Fibroblast of the aortic adventitia (primary cell): ENCODE measurements at regions not wholly inside any gene's neighbourhood (a gene's known extent, or its start where the extent isn't known, plus 50 kb on each side); places are given as distances from the start of the nearest gene placed in this dataset.
A peak's percentile ranks its signal among the peaks of the same experiment; 100 is the strongest.

Source experiments
- DNase-seq: peaks from one replicate; pipeline ENCODE4 v3.0.0-alpha.2; 2010; ENCODE audit warnings: low read depth
- H3K4me3 ChIP-seq: 2 replicates; pipeline ENCODE4 v1.5.1; 2011; ENCODE audit warnings: low read depth, mild to moderate bottlenecking, control low read depth, low read length, moderate library complexity
- TF ChIP-seq, protein P1 (sequence below): IDR thresholded peaks from 2 replicates; pipeline ENCODE4 v1.5.1; 2011; ENCODE audit warnings: mild to moderate bottlenecking, low read length, control low read depth, inconsistent platforms; ENCODE audit not compliant: insufficient read depth

DNA sequence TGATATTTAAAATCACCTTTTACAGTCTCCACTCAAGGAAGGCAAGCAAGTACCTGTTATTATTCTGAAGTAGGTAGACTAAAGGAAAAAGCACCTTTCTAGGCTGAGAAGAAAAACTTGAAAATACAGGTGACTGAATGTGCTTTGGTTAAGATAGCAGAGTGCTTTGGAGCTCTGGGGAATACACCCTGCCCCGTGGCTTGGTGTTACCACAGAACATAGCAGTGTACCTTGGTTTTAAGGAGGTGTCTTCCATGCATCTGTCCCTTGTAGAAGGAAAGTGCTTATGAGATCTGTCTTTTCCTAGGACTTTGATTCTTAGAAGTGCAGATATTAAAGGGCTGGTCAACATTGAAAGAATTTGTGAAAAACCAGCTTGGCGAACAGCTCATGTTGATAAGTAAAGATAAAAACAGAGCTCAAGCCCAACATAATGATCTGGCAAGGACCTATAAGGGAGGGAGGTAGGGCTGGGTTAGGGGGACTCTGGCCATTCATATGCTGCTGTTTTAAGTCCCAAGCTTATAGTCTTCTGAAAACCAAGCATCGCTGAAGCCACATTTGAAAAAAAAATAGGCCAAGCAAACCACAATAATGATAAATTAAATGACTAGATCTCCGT, 66.8 kb downstream of the ZNF608 start:
- H3K4me3 ChIP-seq, result no peak overlapping the region
- TF ChIP-seq, protein P1, sequence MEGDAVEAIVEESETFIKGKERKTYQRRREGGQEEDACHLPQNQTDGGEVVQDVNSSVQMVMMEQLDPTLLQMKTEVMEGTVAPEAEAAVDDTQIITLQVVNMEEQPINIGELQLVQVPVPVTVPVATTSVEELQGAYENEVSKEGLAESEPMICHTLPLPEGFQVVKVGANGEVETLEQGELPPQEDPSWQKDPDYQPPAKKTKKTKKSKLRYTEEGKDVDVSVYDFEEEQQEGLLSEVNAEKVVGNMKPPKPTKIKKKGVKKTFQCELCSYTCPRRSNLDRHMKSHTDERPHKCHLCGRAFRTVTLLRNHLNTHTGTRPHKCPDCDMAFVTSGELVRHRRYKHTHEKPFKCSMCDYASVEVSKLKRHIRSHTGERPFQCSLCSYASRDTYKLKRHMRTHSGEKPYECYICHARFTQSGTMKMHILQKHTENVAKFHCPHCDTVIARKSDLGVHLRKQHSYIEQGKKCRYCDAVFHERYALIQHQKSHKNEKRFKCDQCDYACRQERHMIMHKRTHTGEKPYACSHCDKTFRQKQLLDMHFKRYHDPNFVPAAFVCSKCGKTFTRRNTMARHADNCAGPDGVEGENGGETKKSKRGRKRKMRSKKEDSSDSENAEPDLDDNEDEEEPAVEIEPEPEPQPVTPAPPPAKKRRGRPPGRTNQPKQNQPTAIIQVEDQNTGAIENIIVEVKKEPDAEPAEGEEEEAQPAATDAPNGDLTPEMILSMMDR, result no peak
- DNase-seq, result no peak

DNA sequence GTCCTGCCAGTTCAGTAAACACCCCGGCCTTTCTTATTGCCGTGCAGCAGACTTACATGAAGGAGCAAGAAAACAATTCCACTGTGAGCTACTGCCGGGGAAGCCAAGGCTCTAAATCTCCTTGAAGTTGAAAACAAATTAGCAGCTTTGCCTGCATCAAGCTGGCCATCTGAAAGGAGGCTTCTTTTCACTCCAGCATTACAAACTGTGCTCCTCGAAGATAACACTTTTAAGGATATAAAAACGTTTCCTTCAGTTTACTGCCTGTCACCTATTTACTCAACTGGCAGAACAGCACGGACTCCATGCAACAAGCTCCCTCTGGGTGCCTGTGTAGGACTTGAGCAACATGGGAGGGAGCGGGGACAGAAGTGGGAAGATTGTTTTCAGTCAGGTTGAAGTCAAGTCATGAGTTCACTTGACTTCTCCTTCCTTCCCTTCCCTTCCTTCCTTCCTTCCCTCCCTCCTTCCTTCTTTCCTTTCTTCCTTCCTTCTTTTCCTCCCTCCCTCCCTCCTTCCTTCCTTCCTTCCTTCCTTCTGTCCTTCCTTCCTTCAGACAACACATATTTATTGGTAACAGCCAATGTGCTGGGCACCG, 67.4 kb downstream of the ZNF608 start:
- TF ChIP-seq, protein P1, result no peak
- H3K4me3 ChIP-seq, result no peak overlapping the region
- no peak for DNase-seq

DNA sequence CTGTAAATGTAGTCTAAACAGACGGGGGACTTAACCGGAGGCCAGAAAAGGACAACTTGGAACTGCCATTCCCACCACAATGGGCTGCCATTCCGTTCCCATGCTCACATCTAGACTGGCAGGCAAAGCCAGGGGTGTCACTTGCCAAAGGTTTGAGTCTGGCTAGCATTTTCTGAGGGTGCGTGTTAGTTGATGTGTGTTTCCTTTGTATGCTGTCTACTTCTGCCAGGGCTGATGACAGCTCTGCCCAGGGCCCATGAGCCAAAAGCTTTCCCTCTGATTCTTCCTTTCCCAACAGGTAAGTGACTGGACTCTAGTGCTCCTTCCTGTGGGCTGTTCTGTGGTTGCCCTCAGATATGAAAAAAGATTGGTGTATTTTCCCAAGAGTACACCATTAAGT, 68.0 kb downstream of the ZNF608 start:
- TF ChIP-seq, protein P1, result no peak
- no peak for DNase-seq
- no peak overlapping the region for H3K4me3 ChIP-seq

DNA sequence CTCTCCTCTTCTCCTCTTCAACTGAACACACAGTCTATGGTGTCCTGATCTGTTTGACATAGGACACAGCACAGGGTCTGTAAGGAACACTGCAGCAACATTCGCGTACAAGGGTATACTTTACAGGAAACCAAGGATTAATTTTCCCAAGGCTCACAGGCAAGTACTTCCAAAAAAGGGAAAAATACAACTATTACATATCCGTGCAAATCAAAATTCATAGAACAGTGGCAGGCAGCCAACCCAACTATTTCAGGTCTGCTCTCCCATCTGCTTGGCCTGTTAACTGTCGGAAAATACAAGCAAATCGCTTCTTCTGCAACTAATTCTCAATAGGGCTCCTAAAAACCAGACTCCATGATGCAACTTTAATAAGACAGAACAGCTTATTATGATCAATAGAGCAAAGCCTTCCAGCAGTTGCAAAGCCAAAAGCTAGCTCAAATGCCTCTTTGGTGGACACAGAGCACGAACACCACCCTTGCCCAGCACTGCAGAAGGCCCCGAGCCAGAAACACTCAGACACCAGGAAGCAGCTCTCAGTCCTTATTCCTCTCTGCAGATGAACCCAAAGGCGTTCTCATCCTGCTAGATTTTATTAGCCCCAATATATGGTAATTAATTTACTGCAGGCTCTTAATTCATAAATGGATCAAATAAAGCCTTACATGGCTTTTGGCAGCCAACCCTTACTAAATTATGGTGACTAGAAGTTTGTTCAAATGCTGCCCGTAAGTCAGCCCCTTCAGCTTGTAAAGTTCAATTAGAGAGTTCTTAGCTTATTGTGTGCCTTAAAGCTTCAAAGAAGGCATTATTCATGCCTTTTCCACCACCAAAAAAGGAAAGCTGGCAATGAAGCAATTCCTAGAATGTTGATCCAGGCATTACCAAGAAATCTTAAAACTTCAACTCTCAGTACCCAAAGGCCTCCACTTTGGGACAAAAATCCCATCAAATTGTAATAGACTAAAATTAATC, 68.8 kb downstream of the ZNF608 start:
- DNase-seq, result peak; percentile 16
- H3K4me3 ChIP-seq, result no peak overlapping the region
- TF ChIP-seq, protein P1, result no peak

DNA sequence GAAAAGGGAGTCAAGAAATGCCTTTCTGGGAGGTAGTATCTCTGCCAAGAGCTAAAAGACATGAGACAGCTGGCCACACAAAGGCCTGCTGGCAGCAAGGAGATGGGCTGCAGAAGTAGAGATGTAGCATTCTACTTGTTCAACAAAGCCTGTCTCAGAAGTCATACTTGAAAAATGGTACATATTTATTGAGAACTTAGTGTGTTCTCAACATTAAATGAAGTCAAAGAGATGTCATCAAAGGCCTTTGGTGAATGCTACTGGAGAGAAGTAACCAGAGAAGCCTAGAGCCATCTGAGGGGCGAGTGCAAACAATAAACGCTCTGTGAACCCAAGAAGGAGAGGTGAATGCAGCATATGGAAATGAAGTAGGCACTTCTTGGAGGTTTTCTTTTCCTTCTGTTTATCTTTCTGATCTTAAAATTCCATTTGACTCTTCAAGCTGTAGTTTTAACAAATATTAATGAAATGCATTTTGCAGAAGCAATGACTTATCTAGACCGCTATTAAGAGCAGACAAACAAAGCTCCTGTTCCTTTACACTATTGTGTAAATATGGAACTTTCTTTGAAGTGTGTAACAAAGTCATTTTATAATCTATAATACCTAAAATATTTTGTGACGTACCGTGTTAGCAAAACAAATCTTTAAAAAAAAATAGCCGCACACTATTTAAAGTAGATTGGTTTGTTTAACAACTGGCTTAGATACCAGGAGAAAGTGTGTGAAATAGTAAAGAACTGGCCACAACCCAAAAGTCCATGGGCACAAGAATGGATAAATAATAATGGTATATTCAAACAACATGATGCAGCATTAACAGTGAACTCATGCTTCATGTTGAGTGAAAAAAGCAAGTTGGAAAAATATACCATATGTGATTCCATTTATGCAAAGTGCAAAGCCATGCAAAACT, 70.2 kb downstream of the ZNF608 start:
- DNase-seq, result peak; percentile 59
- TF ChIP-seq, protein P1, result no peak
- H3K4me3 ChIP-seq, result no peak overlapping the region

DNA sequence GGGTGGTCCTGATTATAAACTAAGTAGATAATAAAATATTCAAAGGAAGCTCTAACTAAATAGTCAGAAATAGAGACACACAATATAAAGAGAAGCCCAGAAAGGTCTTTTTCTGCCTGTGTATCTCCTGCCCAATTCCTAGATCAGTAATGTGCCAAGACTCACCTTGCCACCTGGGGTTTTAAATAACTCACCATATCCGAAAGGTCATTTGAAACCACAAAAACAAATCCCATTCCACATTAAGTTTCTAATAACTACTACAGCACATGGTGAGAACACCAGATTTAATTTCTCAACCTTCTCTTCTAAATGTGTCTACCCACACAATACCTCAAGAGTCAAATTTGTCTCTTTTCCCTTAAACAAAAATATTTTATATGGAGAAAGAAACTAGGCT, 75.2 kb downstream of the ZNF608 start:
- TF ChIP-seq, protein P1, result no peak
- DNase-seq, result no peak
- H3K4me3 ChIP-seq, result no peak overlapping the region
